Activated T-helper 1 cell treated with anti-CD3 and anti-CD28 coated beads, Interleukin-12 subunit alpha, Interleukin-12 subunit beta, Interleukin-2, Interleukin-4 antibody, amounts not matched to agents 30 ng/mL and 10 ng/mL and 1 ng/mL, durations not matched to agents 14 hours and 24 hours and 36 hours (primary cell): ENCODE measurements at regions not wholly inside any gene's neighbourhood (a gene's known extent, or its start where the extent isn't known, plus 50 kb on each side); places are given as distances from the start of the nearest gene placed in this dataset.
"Not testable (repeated sequence)": the region's sequence is repeated elsewhere in the genome, so short reads cannot be mapped to it uniquely, and the experiment has no call there.

Experiments
- DNase-seq: peaks from one replicate; pipeline ENCODE4 v3.0.0; 2021; ENCODE audit warnings: low spot score
- H3K27ac Mint-ChIP-seq: one replicate; pipeline ENCODE4 v1.8.0; 2021; ENCODE audit warnings: mild to moderate bottlenecking, mixed read lengths
- H3K27me3 Mint-ChIP-seq: one replicate; pipeline ENCODE4 v1.8.0; 2022; ENCODE audit warnings: mild to moderate bottlenecking, moderate library complexity, mixed read lengths; ENCODE audit not compliant: insufficient read depth
- H3K36me3 Mint-ChIP-seq: one replicate; pipeline ENCODE4 v1.8.0; 2021; ENCODE audit warnings: low read depth, mixed read lengths
- H3K4me1 Mint-ChIP-seq: one replicate; pipeline ENCODE4 v1.8.0; 2021; ENCODE audit warnings: low read depth, mixed read lengths
- H3K4me3 Mint-ChIP-seq: one replicate; pipeline ENCODE4 v1.8.0; 2021; ENCODE audit warnings: mild to moderate bottlenecking, moderate library complexity, mixed read lengths
- H3K9me3 Mint-ChIP-seq: one replicate; pipeline ENCODE4 v1.8.0; 2021; ENCODE audit warnings: mixed read lengths
- intact Hi-C: fragments of 100-400 bp; cut with micrococcal nuclease; formaldehyde crosslinking; loops from one replicate; pipeline ENCODE4 v1.15.1; 2024

- Mint-ChIP-seq H3K27me3 (peaks cover 7% of the 10 kb centered on the region), H3K4me3 (no peak overlapping the region), H3K9me3 (no peaks in the 10 kb centered on the region), H3K27ac (no peak overlapping the region), H3K36me3 (no peaks in the 10 kb centered on the region), H3K4me1 (no peaks in the 10 kb centered on the region)
- intact Hi-C loops = no loop called here
- no peak for DNase-seq
These were observed 442.4 kb upstream of the PLXNA2 start for GRCh38 chr1:208686592-208686991.

DNA sequence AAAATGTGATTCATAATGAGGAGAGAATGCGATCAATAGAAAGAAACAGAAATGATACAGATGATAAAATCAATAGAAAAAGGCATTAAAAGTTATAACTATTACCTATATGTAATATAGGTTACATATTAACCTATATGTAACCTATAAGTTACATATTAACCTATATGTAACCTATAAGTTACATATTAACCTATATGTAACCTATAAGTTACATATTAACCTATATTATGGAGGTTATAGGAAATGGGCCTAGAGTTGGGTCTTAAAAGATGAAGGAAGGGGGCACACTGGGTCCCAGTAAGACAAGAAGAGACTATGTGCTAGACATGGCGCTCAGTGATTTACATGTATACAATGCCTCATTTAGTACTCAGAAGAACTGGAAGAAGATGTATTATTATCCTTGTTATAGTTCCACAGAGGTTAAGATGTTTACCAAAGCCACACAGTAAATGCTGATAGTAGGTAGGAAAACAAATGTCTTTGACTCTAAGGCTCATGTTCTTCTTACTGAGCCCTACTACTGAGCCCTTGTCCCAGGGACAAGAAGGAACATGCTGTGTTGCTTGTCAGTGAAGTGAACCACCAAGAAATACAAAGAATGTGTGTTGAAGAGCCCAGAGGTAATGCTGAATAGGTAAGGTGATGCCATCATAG is 444.6 kb upstream of the PLXNA2 start:
- Mint-ChIP-seq H3K9me3 (no peaks in the 10 kb centered on the region), H3K4me1 (no peaks in the 10 kb centered on the region), H3K27me3 (no peaks in the 10 kb centered on the region), H3K36me3 (no peaks in the 10 kb centered on the region), H3K27ac (no peak overlapping the region), H3K4me3 (no peak overlapping the region)
- intact Hi-C loops = no loop called here
- DNase-seq = no peak

DNA sequence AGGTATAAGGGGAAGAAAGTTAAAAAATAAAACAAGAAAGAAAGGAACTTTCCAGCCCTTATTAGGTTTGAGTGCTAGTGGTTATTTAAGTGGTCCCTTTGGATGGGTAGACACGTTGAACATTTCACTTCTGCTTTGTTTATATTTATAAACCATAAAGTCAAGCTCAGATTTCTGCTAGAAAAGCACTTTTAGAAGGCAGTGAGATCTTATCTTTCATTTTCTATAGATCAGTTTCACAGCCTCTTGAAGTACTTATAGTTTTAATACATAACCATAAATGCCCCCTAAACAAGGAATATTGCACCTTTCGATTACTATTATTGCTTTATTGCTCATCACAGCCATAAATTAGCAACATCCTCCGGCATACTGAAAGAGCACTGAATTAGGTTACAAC is 446.8 kb upstream of the PLXNA2 start:
- intact Hi-C loops = no loop called here
- H3K36me3 Mint-ChIP-seq = no peaks in the 10 kb centered on the region
- H3K27me3 Mint-ChIP-seq = no peaks in the 10 kb centered on the region
- no peak overlapping the region for H3K27ac Mint-ChIP-seq
- no peak for DNase-seq
- H3K4me3 Mint-ChIP-seq = no peak overlapping the region
- H3K4me1 Mint-ChIP-seq = no peaks in the 10 kb centered on the region
- H3K9me3 Mint-ChIP-seq = no peaks in the 10 kb centered on the region

DNA sequence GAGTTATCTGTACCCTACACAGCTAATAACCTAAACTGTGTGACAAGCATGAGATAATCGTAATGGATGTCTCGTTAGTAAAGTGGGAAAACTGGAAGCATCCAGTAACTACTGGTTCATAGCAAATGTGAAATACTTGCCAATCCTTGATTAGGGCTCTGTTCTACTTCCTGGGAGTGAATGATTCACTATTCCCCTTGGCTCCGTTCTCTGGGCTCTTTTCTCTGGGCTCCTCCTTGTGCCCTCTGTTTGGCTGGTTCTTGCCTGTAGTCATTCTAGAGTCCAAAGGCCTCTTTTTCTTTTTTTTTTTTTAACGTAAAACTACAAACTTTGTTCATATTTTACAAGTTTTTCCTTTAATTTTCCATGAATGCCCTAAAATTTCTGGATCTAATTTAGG is 465.8 kb upstream of the PLXNA2 start:
- Mint-ChIP-seq H3K36me3 (no peaks in the 10 kb centered on the region), H3K4me3 (no peak overlapping the region), H3K9me3 (no peaks in the 10 kb centered on the region), H3K27ac (no peak overlapping the region), H3K27me3 (no peaks in the 10 kb centered on the region), H3K4me1 (no peaks in the 10 kb centered on the region)
- intact Hi-C loops = no loop called here
- no peak for DNase-seq

- Mint-ChIP-seq H3K36me3 (no peaks in the 10 kb centered on the region), H3K9me3 (peaks cover 3% of the 10 kb centered on the region), H3K4me3 (no peak overlapping the region)
These were observed 470.1 kb upstream of the PLXNA2 start for GRCh38 chr1:208714323-208714722.

GRCh38 chr1:208717525-208717924 is 473.3 kb upstream of the PLXNA2 start:
- intact Hi-C loops = no loop called here
- DNase-seq = no peak
- Mint-ChIP-seq H3K9me3 (peaks cover 17% of the 10 kb centered on the region), H3K27ac (no peak overlapping the region), H3K27me3 (no peaks in the 10 kb centered on the region), H3K36me3 (no peaks in the 10 kb centered on the region), H3K4me3 (no peak overlapping the region), H3K4me1 (no peaks in the 10 kb centered on the region)

More at GRCh38 chr1:208714323-208714722, 470.1 kb upstream of the PLXNA2 start:
- Mint-ChIP-seq H3K4me1 (no peaks in the 10 kb centered on the region), H3K27ac (no peak overlapping the region), H3K27me3 (no peaks in the 10 kb centered on the region)
- no peak for DNase-seq
- intact Hi-C loops = no loop called here

- no peak overlapping the region for H3K4me3 Mint-ChIP-seq
- no peaks in the 10 kb centered on the region for H3K36me3 Mint-ChIP-seq
These were observed 478.4 kb upstream of the PLXNA2 start for GRCh38 chr1:208722592-208722991.

DNA sequence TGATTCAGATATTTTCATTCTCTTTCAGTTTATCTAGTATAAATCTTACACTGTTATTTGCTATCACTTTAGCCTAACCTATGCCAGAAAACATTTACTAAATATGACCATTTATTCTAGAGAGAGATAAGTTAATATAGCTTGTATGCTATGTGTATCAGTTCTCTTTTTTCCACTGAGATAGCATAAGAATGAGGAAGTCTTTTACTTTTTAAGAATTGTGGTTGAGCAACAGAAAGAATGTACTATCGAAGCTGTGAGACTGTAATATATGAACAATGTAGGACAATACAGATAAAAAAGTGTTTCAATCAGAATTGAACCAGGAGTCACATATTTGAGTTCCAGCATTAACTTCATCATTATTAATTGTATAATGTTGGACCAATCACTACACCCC is 479.9 kb upstream of the PLXNA2 start:
- peaks cover 28% of the 10 kb centered on the region for H3K9me3 Mint-ChIP-seq
- H3K36me3 Mint-ChIP-seq = no peaks in the 10 kb centered on the region
- no peak for DNase-seq
- intact Hi-C loops = no loop called here
- no peak overlapping the region for H3K4me3 Mint-ChIP-seq
- no peaks in the 10 kb centered on the region for H3K4me1 Mint-ChIP-seq
- no peaks in the 10 kb centered on the region for H3K27me3 Mint-ChIP-seq
- no peak overlapping the region for H3K27ac Mint-ChIP-seq

More at GRCh38 chr1:208722592-208722991, 478.4 kb upstream of the PLXNA2 start:
- intact Hi-C loops = no loop called here
- no peaks in the 10 kb centered on the region for H3K27me3 Mint-ChIP-seq
- DNase-seq = no peak
- no peak overlapping the region for H3K27ac Mint-ChIP-seq
- H3K4me1 Mint-ChIP-seq = no peaks in the 10 kb centered on the region
- peaks cover 30% of the 10 kb centered on the region for H3K9me3 Mint-ChIP-seq

- Mint-ChIP-seq H3K36me3 (no peaks in the 10 kb centered on the region), H3K27ac (no peak overlapping the region), H3K4me3 (no peak overlapping the region), H3K4me1 (peaks cover 14% of the 10 kb centered on the region), H3K9me3 (peaks cover 2% of the 10 kb centered on the region), H3K27me3 (peaks cover 3% of the 10 kb centered on the region)
- no peak for DNase-seq
- intact Hi-C loops = no loop called here
These were observed 484.6 kb upstream of the PLXNA2 start for GRCh38 chr1:208728815-208729214.

DNA sequence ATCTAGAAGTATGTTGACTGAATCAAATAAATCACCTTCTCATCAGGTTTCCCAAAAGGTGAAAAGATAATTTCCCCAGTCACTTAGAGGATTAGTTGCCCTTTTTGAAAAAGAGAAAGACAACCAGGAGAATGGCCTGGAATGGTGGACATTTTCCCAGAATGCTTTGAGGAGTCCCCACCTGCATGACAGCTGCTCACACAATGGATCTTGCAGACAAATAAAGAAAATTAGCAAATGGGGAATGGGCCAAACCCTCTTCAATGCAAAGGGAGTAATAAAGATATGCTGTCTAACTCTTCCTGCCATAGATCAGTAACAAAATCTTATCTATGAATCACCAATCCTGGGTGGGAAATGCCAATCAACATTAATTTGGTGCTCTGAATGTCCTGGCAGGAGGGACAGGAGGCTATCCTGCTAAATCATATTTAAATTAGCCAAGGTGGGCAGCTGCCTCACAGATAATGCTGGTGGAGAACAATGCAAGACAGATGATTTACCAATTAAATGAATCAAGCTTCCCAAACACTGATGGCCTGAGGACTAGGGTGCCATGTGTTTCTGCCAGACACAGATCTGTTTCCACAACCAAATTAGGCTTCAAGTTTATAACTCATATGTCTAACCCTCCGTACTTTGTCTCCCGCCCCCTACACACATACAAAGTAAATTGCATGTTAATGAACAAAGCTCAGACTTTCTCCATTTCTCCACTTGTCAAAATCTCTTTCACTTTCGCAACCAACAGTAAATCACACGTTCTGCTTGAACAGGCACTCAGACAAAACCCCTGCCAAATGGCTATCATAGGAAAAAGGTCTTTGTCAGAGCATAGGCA is 488.0 kb upstream of the PLXNA2 start:
- Mint-ChIP-seq H3K9me3 (no peaks in the 10 kb centered on the region), H3K27me3 (peaks cover 3% of the 10 kb centered on the region), H3K4me1 (peaks cover 14% of the 10 kb centered on the region), H3K36me3 (no peaks in the 10 kb centered on the region), H3K27ac (no peak overlapping the region), H3K4me3 (no peak overlapping the region)
- intact Hi-C loops = no loop called here
- DNase-seq = no peak

DNA sequence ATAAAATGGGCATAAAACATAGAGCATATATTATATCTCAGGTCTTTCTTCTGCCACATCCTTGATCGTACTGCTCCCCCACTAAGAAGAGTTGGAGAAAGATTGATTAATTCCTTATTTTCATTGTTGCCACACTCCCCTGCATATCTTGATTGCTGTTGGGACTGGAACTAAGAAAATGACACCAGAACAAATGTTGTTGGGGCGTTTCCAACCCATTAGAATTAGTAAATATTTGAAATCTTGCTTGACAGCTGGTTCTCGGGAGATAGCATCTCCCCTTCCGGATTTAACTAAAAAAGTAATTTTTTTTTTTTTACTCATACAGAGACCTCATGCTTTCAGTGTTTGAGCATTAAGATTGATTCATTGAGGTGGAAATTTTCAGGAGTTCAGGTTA is 493.0 kb upstream of the PLXNA2 start:
- H3K27me3 Mint-ChIP-seq = peaks cover 3% of the 10 kb centered on the region

DNA sequence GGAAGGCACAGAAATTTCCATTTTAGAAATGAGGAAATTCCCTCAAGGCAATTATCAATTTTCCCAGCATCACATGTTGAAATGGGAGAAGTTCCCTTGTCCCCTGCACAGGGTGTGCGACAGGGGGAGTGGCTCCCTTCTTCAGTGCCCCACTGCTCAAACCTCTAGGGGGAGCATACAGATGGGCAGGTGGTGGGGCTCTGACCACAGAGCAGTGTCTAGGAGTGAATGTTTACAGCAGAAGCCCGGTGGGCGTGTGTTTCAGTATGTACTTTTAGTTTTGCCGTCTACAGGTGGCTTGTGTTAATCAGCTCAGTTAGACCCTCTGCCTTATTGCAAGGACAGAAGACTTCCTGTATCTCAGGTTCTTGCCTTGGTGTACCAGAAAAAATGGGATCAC is 493.7 kb upstream of the PLXNA2 start:
- Mint-ChIP-seq H3K9me3 (no peaks in the 10 kb centered on the region), H3K4me3 (no peak overlapping the region), H3K4me1 (peaks cover 6% of the 10 kb centered on the region), H3K27ac (no peak overlapping the region), H3K27me3 (no peaks in the 10 kb centered on the region), H3K36me3 (no peaks in the 10 kb centered on the region)
- intact Hi-C loops = no loop called here
- DNase-seq = no peak

More for the DNA sequence above, 493.0 kb upstream of the PLXNA2 start:
- H3K4me3 Mint-ChIP-seq = no peak overlapping the region
- DNase-seq = no peak
- intact Hi-C loops = no loop called here
- no peaks in the 10 kb centered on the region for H3K9me3 Mint-ChIP-seq
- no peak overlapping the region for H3K27ac Mint-ChIP-seq
- H3K36me3 Mint-ChIP-seq = no peaks in the 10 kb centered on the region
- peaks cover 14% of the 10 kb centered on the region for H3K4me1 Mint-ChIP-seq

- H3K9me3 Mint-ChIP-seq, DNase-seq, H3K36me3 Mint-ChIP-seq, H3K4me1 Mint-ChIP-seq, H3K27me3 Mint-ChIP-seq, H3K4me3 Mint-ChIP-seq, intact Hi-C loops, H3K27ac Mint-ChIP-seq: not testable (repeated sequence)
These were observed 495.5 kb upstream of the PLXNA2 start for GRCh38 chr1:208739636-208740035.
